ENCODE measurements at regions not wholly inside any gene's neighbourhood (a gene's known extent, or its start where the extent isn't known, plus 50 kb on each side); places are given as distances from the start of the nearest gene placed in this dataset.

DNA sequence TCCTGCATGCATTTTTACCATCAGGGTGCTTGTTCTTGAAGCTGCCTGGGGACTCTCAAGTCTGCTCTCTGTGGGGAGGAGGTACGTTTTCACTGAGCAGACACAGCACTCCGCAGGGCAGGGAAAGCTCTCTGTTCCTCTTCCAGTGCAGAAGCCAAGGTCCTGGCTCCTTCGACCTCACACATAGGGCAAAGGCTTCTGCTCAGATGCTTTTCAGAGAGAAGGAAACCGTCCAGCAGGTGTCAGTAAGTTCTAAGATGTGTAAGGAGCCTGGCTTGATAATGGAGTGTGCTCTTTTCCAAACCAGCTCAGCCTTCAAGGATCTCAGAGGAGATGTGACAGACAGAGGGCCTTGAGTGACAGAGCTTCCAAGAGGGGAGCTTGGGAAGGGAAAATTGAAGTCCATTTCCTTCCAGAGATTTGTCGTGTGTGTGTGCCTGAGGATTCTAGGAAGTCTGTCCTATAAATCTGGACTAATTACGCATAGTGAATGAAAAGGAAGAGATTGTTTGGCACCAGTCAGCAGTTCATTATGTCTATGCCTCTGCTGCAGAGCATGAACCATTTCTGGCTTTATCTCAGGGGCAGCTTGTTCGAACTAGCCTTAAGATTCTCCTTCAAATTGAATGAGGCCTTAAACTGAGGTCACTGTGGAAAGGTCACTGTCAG lies 67.3 kb upstream of the UPP2 start:
- Mint-ChIP-seq H3K4me1 (ENCODE audit: unreplicated experiment) (peaks cover 19% of the 10 kb centered on the region), H3K9me3 (ENCODE audit: unreplicated experiment) (no peaks in the 10 kb centered on the region), H3K4me3 (ENCODE audit: unreplicated experiment) (no peak overlapping the region), H3K27ac (ENCODE audit: unreplicated experiment) (no peak overlapping the region), H3K36me3 (ENCODE audit: low read depth, unreplicated experiment) (no peaks in the 10 kb centered on the region), H3K27me3 (ENCODE audit: unreplicated experiment) (peaks cover 3% of the 10 kb centered on the region)
- TF ChIP-seq, protein P1, sequence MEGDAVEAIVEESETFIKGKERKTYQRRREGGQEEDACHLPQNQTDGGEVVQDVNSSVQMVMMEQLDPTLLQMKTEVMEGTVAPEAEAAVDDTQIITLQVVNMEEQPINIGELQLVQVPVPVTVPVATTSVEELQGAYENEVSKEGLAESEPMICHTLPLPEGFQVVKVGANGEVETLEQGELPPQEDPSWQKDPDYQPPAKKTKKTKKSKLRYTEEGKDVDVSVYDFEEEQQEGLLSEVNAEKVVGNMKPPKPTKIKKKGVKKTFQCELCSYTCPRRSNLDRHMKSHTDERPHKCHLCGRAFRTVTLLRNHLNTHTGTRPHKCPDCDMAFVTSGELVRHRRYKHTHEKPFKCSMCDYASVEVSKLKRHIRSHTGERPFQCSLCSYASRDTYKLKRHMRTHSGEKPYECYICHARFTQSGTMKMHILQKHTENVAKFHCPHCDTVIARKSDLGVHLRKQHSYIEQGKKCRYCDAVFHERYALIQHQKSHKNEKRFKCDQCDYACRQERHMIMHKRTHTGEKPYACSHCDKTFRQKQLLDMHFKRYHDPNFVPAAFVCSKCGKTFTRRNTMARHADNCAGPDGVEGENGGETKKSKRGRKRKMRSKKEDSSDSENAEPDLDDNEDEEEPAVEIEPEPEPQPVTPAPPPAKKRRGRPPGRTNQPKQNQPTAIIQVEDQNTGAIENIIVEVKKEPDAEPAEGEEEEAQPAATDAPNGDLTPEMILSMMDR (IDR thresholded peaks at IDR 0.05; ENCODE audit: unreplicated experiment) = peak; percentile 34
- DNase-seq (ENCODE audit: low spot score) = peak; percentile 62

DNA sequence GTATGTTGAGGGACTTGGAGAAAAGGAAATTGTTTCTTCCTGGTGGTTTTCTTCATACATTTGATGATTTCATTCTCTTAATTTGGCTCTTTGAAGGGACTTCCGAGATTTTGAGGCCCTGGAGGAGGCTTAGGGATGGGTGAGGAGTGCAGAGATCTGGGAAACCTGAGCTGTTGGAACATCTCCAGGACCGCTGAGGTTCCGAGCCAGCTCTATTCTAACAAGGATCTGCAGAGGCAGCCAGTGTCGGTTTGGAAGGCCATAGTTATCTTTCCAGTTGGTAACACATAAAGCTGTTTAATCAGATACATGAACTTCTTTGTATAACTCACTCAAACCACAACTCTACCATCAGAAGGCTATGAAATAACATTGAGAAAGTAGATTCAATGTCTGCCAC lies 70.3 kb upstream of the UPP2 start:
- no peaks in the 10 kb centered on the region for H3K9me3 Mint-ChIP-seq (ENCODE audit: unreplicated experiment)
- TF ChIP-seq, protein P1 (IDR thresholded peaks at IDR 0.05; ENCODE audit: unreplicated experiment) = no peak
- no peak overlapping the region for H3K27ac Mint-ChIP-seq (ENCODE audit: unreplicated experiment)
- no peaks in the 10 kb centered on the region for H3K36me3 Mint-ChIP-seq (ENCODE audit: low read depth, unreplicated experiment)
- no peak overlapping the region for H3K4me3 Mint-ChIP-seq (ENCODE audit: unreplicated experiment)
- peaks cover 6% of the 10 kb centered on the region for H3K27me3 Mint-ChIP-seq (ENCODE audit: unreplicated experiment)
- DNase-seq (ENCODE audit: low spot score) = no peak
- H3K4me1 Mint-ChIP-seq (ENCODE audit: unreplicated experiment) = peaks cover 19% of the 10 kb centered on the region

DNA sequence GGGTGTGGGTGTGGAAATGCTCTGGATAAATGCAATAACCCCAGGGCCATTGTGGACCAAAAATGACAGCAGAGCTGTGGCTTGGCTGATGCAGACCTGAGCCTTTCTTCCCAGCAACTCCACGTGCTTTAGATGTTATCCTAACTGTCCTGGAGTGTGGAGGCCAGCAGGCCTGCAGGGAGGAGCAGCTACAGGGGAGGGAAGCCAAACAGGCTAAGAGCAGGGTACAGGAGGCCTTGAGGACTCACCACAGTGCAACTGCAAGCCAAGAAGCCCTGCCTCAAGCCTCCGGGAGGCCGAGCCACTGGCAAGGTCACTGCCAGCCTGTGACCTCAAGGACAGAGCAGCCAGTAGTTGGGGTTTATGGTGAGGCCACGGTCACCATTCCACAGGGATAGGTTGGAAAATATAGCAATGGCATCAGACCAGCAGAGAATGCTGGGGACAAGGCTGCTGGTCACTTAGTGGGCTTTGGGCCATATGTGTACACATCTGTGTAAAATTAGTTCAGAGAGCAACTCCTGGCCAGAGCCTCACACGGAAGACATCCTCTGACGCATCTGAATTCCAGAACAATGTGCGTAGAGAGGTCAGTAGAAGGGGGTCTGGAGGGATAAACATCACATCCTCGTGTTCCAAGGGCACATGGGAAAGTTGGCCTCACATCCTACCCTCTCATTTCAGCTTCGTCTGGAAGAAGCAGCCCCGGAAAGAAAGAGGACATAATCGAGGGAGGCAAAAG lies 76.2 kb upstream of the UPP2 start:
- Mint-ChIP-seq H3K4me3 (ENCODE audit: unreplicated experiment) (no peak overlapping the region), H3K9me3 (ENCODE audit: unreplicated experiment) (no peaks in the 10 kb centered on the region), H3K4me1 (ENCODE audit: unreplicated experiment) (no peaks in the 10 kb centered on the region), H3K36me3 (ENCODE audit: low read depth, unreplicated experiment) (no peaks in the 10 kb centered on the region), H3K27me3 (ENCODE audit: unreplicated experiment) (peaks cover 3% of the 10 kb centered on the region), H3K27ac (ENCODE audit: unreplicated experiment) (no peak overlapping the region)
- no peak for DNase-seq (ENCODE audit: low spot score)
- TF ChIP-seq, protein P1 (IDR thresholded peaks at IDR 0.05; ENCODE audit: unreplicated experiment) = no peak

DNA sequence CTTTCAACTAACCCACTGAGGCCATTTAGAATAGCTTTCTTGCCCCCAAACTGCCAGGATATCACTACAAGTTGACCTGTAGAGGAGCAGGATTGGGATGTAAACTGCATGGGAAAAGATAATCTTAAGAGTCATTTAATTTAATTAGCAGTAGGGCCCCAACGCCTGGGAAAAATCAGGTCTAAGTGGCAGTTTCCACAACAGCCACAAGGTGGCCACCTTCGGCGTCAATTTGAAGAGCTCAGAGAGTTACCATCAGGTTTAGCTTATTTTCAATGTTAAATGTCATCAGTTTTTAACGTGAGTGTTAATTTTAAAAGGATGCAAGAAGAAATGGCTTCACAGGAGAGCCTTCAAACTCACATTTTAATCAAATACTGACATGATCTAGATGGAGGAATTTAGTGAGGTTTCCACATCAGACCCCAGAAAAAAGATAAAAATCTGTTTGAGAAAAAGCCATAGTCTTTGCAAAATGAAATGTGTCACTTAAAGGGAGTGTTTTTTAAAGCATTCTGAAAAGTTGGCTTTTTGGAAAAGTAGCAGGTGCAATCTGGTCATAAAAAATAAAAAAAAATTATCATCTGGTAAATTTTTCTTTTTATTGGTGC lies 77.3 kb upstream of the UPP2 start:
- H3K4me1 Mint-ChIP-seq (ENCODE audit: unreplicated experiment) = no peaks in the 10 kb centered on the region
- TF ChIP-seq, protein P1 (IDR thresholded peaks at IDR 0.05; ENCODE audit: unreplicated experiment) = peak; percentile 95
- no peaks in the 10 kb centered on the region for H3K36me3 Mint-ChIP-seq (ENCODE audit: low read depth, unreplicated experiment)
- no peak overlapping the region for H3K27ac Mint-ChIP-seq (ENCODE audit: unreplicated experiment)
- H3K4me3 Mint-ChIP-seq (ENCODE audit: unreplicated experiment) = no peak overlapping the region
- peak; percentile 62 for DNase-seq (ENCODE audit: low spot score)
- peaks cover 3% of the 10 kb centered on the region for H3K27me3 Mint-ChIP-seq (ENCODE audit: unreplicated experiment)
- H3K9me3 Mint-ChIP-seq (ENCODE audit: unreplicated experiment) = no peaks in the 10 kb centered on the region

DNA sequence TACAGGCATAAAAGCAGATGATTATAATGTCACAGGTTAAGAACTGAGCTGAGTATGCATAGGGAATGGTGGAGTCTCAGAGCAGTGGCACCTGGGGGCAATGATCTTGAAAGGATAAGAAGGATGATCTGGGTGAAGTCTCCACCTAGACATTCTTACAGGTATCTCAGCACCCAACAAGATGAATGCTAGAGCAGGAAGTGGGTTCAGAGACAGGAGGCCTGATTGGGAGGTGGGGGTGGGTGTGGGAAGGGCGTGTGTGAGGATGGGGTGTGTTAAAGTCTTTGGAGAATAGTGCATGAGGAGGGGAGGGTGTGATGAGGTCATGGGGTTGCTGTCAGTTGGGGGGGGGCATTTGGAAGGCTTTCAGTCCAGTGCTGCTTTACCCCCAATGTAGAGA lies 78.8 kb upstream of the UPP2 start:
- Mint-ChIP-seq H3K4me1 (ENCODE audit: unreplicated experiment) (no peaks in the 10 kb centered on the region), H3K27me3 (ENCODE audit: unreplicated experiment) (peaks cover 1% of the 10 kb centered on the region), H3K4me3 (ENCODE audit: unreplicated experiment) (no peak overlapping the region), H3K9me3 (ENCODE audit: unreplicated experiment) (no peaks in the 10 kb centered on the region), H3K36me3 (ENCODE audit: low read depth, unreplicated experiment) (no peaks in the 10 kb centered on the region), H3K27ac (ENCODE audit: unreplicated experiment) (no peak overlapping the region)
- DNase-seq (ENCODE audit: low spot score) = no peak
- TF ChIP-seq, protein P1 (IDR thresholded peaks at IDR 0.05; ENCODE audit: unreplicated experiment) = no peak

Data from endothelial cell (in vitro differentiated cells).